Glutamatergic neuron (in vitro differentiated cells): ENCODE measurements at regions not wholly inside any gene's neighbourhood (a gene's known extent, or its start where the extent isn't known, plus 50 kb on each side); places are given as distances from the start of the nearest gene placed in this dataset.

Source experiments
- DNase-seq: peaks from one replicate; pipeline ENCODE4 v3.0.0; 2022
- H3K27ac Mint-ChIP-seq: one replicate; pipeline ENCODE4 v1.8.0; 2020; ENCODE audit warnings: mild to moderate bottlenecking, mixed read lengths, inconsistent platforms; ENCODE audit not compliant: unreplicated experiment
- H3K27me3 Mint-ChIP-seq: one replicate; pipeline ENCODE4 v1.8.0; 2020; ENCODE audit warnings: mild to moderate bottlenecking, moderate library complexity, mixed read lengths, inconsistent platforms; ENCODE audit not compliant: unreplicated experiment
- H3K36me3 Mint-ChIP-seq: one replicate; pipeline ENCODE4 v1.8.0; 2020; ENCODE audit warnings: mild to moderate bottlenecking, mixed read lengths, inconsistent platforms; ENCODE audit not compliant: unreplicated experiment
- H3K4me1 Mint-ChIP-seq: one replicate; pipeline ENCODE4 v1.8.0; 2020; ENCODE audit warnings: mild to moderate bottlenecking, low read depth, mixed read lengths, inconsistent platforms; ENCODE audit not compliant: unreplicated experiment
- H3K4me3 Mint-ChIP-seq: one replicate; pipeline ENCODE4 v1.8.0; 2020; ENCODE audit warnings: mild to moderate bottlenecking, mixed read lengths, inconsistent platforms; ENCODE audit not compliant: unreplicated experiment
- H3K9me3 Mint-ChIP-seq: one replicate; pipeline ENCODE4 v1.8.0; 2020; ENCODE audit warnings: mild to moderate bottlenecking, moderate library complexity, mixed read lengths, inconsistent platforms; ENCODE audit not compliant: unreplicated experiment
- CTCF ChIP-seq: fragments of 200-600 bp; sonication (generic); IDR thresholded peaks from one replicate; pipeline ENCODE4 v1.5.0; 2021; ENCODE audit not compliant: partially characterized antibody, unreplicated experiment

DNA sequence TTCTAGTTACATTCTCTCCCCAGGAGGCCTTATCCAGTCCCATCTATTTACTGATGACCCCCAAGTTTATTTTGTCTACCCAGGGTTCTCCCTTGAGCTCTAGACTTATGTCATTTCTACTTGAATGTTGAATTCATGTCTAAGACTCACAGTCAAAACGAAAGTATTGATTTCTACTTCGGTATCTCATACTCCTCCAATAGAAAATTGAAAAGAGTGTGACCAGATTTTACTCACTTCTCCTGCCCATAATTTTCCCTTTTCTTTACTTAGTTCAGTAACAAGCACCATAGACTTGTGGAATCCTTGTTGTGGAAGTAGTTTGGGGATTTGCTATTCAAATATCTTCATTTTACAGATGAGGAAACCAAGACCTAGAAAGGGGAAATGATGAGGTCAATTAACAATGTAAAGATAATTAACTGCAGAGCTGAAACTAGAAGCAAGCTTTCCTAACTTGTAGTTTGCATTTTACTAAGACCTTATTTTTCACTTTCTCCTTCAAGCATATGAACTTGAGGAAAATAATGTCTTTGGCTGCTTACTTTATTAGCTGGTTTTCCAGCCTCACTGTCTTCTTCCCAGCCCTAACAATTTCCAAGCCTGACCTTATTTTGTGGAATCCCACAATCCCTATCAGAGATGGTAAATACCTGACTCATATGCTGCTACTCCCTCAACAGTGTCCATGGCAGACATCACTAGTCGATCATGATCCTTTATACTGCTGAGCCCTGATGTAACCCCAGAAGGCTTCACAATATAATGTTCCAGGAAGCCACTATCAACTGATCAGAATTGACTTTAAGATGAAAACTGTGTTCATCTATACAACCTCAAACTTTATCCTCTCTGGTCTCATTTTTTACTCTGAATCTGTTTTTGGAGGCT, 123.9 kb upstream of the AGBL1 start:
- H3K4me1 Mint-ChIP-seq = no peaks in the 10 kb centered on the region
- H3K36me3 Mint-ChIP-seq = no peaks in the 10 kb centered on the region

DNA sequence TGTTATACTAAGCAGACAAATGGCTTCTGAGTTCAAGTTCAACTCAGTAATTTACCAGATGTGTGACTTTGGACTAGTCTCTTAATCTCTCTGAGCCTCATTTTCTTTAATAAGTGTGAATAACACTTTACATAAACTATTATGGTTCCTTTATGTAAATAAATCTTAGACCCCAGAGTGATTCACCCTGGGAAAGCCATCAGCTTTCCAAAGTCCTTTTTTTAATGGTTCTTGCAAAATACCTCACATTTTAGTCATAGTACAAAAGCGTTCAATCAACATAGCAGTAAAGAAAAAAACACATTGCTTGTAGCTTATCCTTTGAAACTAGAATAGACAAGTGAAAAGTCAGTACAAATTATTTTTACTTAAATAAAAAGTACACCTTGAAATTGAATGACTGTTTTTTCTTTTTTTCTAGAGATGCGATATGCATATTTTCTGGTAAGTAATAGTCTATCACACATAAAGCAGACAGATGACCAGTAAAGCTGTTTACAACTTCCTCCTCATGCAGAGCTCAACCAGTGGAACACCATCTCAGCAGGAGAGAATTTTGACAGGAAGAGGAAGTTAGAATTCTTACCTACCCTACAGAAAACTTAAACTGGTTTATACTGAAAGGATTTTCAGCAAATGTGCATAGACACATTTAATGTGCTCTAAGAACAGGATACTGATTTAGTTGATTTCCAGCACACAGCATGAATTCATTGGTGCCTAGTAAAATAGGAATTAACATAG, 123.0 kb upstream of the AGBL1 start:
- TF ChIP-seq CTCF = no peak
- no peak overlapping the region for H3K27ac Mint-ChIP-seq

More for the DNA sequence above, 123.9 kb upstream of the AGBL1 start:
- TF ChIP-seq CTCF = no peak
- H3K9me3 Mint-ChIP-seq = peaks cover 2% of the 10 kb centered on the region
- no peak overlapping the region for H3K27ac Mint-ChIP-seq
- DNase-seq = no peak
- H3K27me3 Mint-ChIP-seq = peaks cover 3% of the 10 kb centered on the region
- H3K4me3 Mint-ChIP-seq = no peak overlapping the region

DNA sequence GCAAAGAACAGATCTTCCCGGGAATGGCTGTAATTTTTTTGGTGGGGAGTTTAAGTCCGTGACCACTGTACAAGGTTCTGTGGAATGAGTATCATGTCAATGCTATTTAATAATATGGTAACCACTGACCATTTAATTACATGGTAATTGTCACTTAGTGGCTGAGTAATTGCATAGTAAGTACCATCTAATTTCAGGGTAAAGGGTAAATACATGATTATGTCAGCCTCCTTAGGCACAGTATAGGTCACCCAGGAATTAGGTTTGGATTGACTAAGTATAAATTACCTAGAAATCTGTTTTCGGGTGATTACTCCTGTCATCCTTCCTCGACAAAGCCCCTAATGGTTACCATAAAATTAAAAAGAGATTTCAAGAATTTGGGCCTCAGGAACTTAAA, 120.1 kb upstream of the AGBL1 start:
- Mint-ChIP-seq H3K9me3 (no peaks in the 10 kb centered on the region), H3K4me1 (no peaks in the 10 kb centered on the region), H3K27me3 (no peaks in the 10 kb centered on the region), H3K4me3 (no peak overlapping the region), H3K36me3 (no peaks in the 10 kb centered on the region), H3K27ac (no peak overlapping the region)
- DNase-seq = no peak
- TF ChIP-seq CTCF = no peak

More for the DNA sequence above, 123.0 kb upstream of the AGBL1 start:
- Mint-ChIP-seq H3K4me3 (no peak overlapping the region), H3K27me3 (no peaks in the 10 kb centered on the region), H3K4me1 (no peaks in the 10 kb centered on the region), H3K9me3 (no peaks in the 10 kb centered on the region), H3K36me3 (no peaks in the 10 kb centered on the region)
- DNase-seq = no peak

GRCh38 chr15:85960381-85960780, 119.3 kb upstream of the AGBL1 start:
- no peaks in the 10 kb centered on the region for H3K36me3 Mint-ChIP-seq
- no peaks in the 10 kb centered on the region for H3K9me3 Mint-ChIP-seq
- no peak overlapping the region for H3K27ac Mint-ChIP-seq
- no peak for TF ChIP-seq CTCF
- DNase-seq = no peak
- no peaks in the 10 kb centered on the region for H3K4me1 Mint-ChIP-seq
- no peaks in the 10 kb centered on the region for H3K27me3 Mint-ChIP-seq
- no peak overlapping the region for H3K4me3 Mint-ChIP-seq

GRCh38 chr15:85961821-85962220, 117.8 kb upstream of the AGBL1 start:
- DNase-seq = no peak
- no peaks in the 10 kb centered on the region for H3K9me3 Mint-ChIP-seq
- peaks cover 3% of the 10 kb centered on the region for H3K27me3 Mint-ChIP-seq
- H3K4me1 Mint-ChIP-seq = no peaks in the 10 kb centered on the region
- no peak overlapping the region for H3K4me3 Mint-ChIP-seq
- H3K27ac Mint-ChIP-seq = no peak overlapping the region
- no peak for TF ChIP-seq CTCF
- H3K36me3 Mint-ChIP-seq = peaks cover 5% of the 10 kb centered on the region
